LNCaP clone FGC (cell line): ENCODE measurements at regions not wholly inside any gene's neighbourhood (a gene's known extent, or its start where the extent isn't known, plus 50 kb on each side); places are given as distances from the start of the nearest gene placed in this dataset.
"Not testable (repeated sequence)": the region's sequence is repeated elsewhere in the genome, so short reads cannot be mapped to it uniquely, and the experiment has no call there.

Source experiments
- DNase-seq: peaks from one replicate; pipeline ENCODE4 v3.0.0-alpha.2; 2011; ENCODE audit warnings: low read depth
- H3K4me3 ChIP-seq: 2 replicates; pipeline ENCODE4 v1.5.1; 2011; ENCODE audit warnings: mild to moderate bottlenecking, low read depth, low read length, control low read depth
- CTCF ChIP-seq: IDR thresholded peaks from 2 replicates; pipeline ENCODE4 v1.5.1; 2012; ENCODE audit warnings: mild to moderate bottlenecking; ENCODE audit not compliant: control insufficient read depth, insufficient read depth; ENCODE audit errors: extremely low read depth

DNA sequence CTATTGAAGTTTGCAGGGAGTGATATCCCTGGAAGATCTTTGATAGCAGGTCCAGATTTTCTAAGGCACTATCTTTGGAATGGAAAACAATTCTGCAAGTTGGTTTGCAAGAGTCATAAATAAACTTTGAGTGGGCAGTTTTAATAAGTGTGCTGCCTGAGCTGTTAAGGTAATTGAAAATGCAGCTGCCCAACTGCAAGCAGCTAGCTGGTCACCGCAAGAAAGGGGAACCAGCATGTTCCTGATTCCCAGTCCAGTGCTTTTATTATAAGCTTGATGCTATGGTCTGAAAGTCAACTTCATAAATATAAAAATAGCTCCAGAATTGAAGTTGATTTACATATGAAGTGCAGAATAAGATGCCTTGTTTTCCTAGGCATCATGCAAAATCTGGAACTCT is 308.4 kb downstream of the ZNF248 start:
- no peak for DNase-seq
- H3K4me3 ChIP-seq = no peak overlapping the region
- no peak for TF ChIP-seq CTCF

DNA sequence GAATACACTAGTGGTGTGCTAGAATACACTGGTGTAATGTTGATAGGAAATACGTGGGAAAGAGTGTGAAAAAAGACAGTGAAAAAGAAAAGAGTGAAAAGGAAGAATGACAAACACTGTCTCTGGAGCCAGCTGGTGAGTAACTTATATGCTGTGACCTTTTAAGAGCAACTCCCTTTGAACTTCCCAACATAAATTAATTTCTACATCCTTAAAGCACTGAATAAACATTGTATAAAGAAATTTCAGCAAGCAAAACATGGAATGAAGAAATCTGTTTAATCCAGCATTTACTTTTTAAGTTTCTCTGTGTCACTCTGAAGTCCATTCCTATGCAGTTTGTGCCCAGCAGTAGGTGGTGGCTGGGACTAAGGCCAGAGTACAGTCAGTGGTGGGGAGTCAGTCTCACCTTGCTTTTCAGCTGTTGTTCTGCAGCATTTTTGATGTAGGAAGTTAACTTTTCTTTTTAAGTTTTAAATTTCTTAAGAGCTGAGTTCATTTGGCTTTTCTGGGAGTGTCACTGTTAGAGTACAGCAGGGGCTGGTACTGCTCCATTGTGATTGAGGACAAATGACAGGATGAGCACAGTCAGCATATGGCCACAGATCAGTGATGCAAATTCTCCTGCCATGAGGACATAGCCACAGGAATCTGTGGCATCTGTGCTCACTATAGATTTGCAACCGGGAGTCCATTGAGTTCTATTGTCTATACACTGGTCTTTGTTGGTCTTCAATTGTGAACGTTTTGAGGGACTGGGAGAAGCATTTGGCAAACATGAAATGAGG is 321.8 kb downstream of the ZNF248 start:
- no peak overlapping the region for H3K4me3 ChIP-seq
- no peak for DNase-seq
- TF ChIP-seq CTCF = no peak

DNA sequence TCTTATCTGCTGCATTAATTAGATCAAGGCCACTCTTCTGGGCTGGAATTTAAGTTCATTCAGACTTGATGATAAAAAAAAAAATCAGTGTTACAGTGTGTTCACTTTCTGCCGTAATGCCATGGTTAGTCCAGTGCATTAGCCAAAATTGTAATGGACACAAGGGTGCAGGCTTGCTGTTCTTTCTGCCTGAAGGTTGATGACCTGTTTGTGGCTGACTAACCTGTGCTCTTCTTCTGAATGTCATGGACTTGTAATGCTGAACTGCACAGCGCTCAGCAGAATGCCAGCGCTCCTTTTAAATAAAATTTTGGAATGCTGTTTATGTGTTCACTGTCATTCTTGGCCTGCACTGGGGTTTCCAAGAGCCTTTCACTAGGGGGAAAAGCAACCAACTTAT is 323.2 kb downstream of the ZNF248 start:
- H3K4me3 ChIP-seq = no peak overlapping the region
- 0 out of 2 replicates have a peak, but pooled peaks have one; percentile 19 for TF ChIP-seq CTCF
- no peak for DNase-seq

DNA sequence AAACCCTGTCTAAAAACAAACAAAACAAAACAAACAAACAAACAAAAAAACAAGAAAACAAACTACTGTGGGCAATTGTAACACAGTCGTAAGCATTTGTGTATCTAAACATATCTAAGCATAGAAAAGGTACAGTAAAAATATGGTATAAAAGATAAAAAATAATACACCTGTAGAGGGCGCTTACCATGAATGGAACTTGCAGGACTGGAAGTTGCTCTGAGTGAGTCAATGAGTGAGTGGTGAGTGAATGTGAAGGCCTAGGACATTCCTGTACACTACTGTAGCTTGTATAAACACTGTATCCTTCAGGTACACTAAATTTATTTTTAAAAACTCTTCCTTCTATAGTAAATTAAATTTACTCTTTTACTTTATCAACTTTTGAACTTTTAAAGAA is 332.0 kb downstream of the ZNF248 start:
- H3K4me3 ChIP-seq, DNase-seq: not testable (repeated sequence)
- TF ChIP-seq CTCF = peak; percentile 36

DNA sequence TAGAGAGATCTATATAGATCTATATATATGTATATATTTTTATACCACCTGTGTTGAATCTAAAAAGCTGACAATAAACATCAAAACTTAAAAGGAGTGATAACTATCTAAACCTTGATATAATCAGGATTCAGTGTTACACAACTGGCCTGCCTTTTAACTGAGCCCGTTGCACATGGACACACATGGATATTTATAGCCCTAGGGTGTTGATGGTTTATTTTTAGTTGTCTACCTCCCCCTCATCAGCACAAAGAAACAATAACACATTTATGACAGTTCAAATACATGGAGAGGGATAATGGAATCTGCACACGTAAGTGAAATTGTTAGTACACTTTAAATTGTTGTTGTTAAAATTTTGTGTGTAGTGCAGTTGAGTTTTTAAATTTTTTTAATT is 336.9 kb downstream of the ZNF248 start:
- no peak overlapping the region for H3K4me3 ChIP-seq
- no peak for DNase-seq
- no peak for TF ChIP-seq CTCF

GRCh38 chr10:37510520-37510919 is 346.9 kb downstream of the ZNF248 start:
- DNase-seq = not testable (repeated sequence)

GRCh38 chr10:37496061-37496460 is 361.3 kb downstream of the ZNF248 start:
- H3K4me3 ChIP-seq = no peak overlapping the region
- no peak for TF ChIP-seq CTCF
- DNase-seq = no peak

More at GRCh38 chr10:37510520-37510919, 346.9 kb downstream of the ZNF248 start:
- not testable (repeated sequence) for H3K4me3 ChIP-seq
